ENCODE measurements at regions not wholly inside any gene's neighbourhood (a gene's known extent, or its start where the extent isn't known, plus 50 kb on each side); places are given as distances from the start of the nearest gene placed in this dataset.

GRCh38 chr12:9276990-9277389 lies 68.8 kb upstream of the PZP start:
- in situ Hi-C loops (cut with MboI; ENCODE audit: low sequenced_read_pairs in 4 of 4): no loop called here

GRCh38 chr12:9273276-9273675 lies 65.1 kb upstream of the PZP start:
- DNase-seq (no peak), ATAC-seq (no peak)
- intact Hi-C loops (cut with DNase I; ENCODE audit: low total_unique reads): no loop called here
- TF ChIP-seq POLR2A (IDR thresholded peaks at IDR 0.05): no peak
- TF ChIP-seq CTCF (IDR thresholded peaks at IDR 0.05 in 4 of 5, conservative IDR thresholded peaks at IDR 0.05 in 1 of 5): no peak
- H3K27ac ChIP-seq: no peak overlapping the region
- no peaks in the 10 kb centered on the region for H3K36me3 ChIP-seq
- no peaks in the 10 kb centered on the region for H3K9me3 ChIP-seq
- in situ Hi-C loops (cut with MboI; ENCODE audit: low sequenced_read_pairs in 4 of 4): no loop called here
- H3K4me3 ChIP-seq: no peak overlapping the region
- no peaks in the 10 kb centered on the region for H3K4me1 ChIP-seq
- no peaks in the 10 kb centered on the region for H3K27me3 ChIP-seq

More at GRCh38 chr12:9276990-9277389, 68.8 kb upstream of the PZP start:
- TF ChIP-seq CTCF (IDR thresholded peaks at IDR 0.05 in 4 of 5, conservative IDR thresholded peaks at IDR 0.05 in 1 of 5) (no peak), POLR2A (IDR thresholded peaks at IDR 0.05) (no peak)
- intact Hi-C loops (cut with DNase I; ENCODE audit: low total_unique reads): no loop called here
- no peak overlapping the region for H3K27ac ChIP-seq
- H3K4me3 ChIP-seq: no peak overlapping the region
- H3K4me1 ChIP-seq: no peaks in the 10 kb centered on the region
- H3K36me3 ChIP-seq: no peaks in the 10 kb centered on the region
- peaks cover 0 to 3% (median 0%) of the 10 kb centered on the region in 3 donors for H3K27me3 ChIP-seq
- H3K9me3 ChIP-seq: no peaks in the 10 kb centered on the region
- DNase-seq: no peak
- no peak for ATAC-seq

DNA sequence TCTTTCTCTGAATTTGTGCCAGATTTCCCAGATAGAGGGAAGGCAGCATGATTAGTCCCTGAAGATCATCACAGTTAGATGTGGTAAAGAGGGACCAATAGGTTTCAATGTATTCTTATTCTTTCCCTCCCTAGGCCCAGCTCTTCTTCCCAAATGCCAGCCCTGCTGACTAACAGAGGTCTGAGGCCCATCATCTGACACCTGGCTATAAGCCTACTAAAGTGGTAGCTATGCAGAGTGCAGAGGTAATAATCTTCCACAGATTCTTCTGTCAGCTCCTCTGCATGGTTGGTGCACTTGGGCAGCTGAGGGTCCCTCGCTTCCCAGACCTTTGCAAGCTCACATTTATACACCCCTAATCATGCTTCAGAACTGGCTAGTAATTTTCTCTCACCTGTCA lies 63.7 kb upstream of the PZP start:
- Histone ChIP-seq H3K36me3 (no peaks in the 10 kb centered on the region), H3K4me1 (no peaks in the 10 kb centered on the region), H3K27ac (no peak overlapping the region), H3K9me3 (no peaks in the 10 kb centered on the region), H3K27me3 (no peaks in the 10 kb centered on the region), H3K4me3 (no peak overlapping the region)
- intact Hi-C loops (cut with DNase I; ENCODE audit: low total_unique reads) (no loop called here), in situ Hi-C loops (cut with MboI; ENCODE audit: low sequenced_read_pairs in 4 of 4) (no loop called here)
- TF ChIP-seq POLR2A (IDR thresholded peaks at IDR 0.05) (no peak), CTCF (IDR thresholded peaks at IDR 0.05 in 4 of 5, conservative IDR thresholded peaks at IDR 0.05 in 1 of 5) (no peak)
- DNase-seq (no peak), ATAC-seq (no peak)

DNA sequence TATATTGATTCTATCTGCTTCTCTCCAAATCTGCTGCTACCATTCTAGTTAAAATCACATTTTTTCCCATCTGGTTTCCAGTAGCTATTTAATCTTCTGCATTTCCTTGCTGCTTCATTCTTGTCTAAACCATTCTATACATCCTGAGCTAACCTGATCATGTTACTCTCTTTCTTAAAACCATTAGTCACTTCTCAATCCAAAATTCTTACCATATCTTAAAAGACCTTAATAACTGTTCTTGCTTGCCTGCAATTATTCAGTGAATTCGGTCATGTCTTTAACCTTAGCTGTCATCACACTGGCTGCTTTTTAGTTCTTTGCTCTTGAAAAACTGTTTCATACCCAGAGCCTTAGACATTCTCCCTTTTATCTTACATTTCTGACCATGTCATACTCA lies 56.4 kb upstream of the PZP start:
- H3K4me3 ChIP-seq: no peak overlapping the region
- ATAC-seq (no peak), DNase-seq (no peak)
- TF ChIP-seq POLR2A (IDR thresholded peaks at IDR 0.05) (no peak), CTCF (IDR thresholded peaks at IDR 0.05 in 4 of 5, conservative IDR thresholded peaks at IDR 0.05 in 1 of 5) (no peak)
- in situ Hi-C loops (cut with MboI; ENCODE audit: low sequenced_read_pairs in 4 of 4) (no loop called here), intact Hi-C loops (cut with DNase I; ENCODE audit: low total_unique reads) (no loop called here)
- no peaks in the 10 kb centered on the region for H3K27me3 ChIP-seq
- no peaks in the 10 kb centered on the region for H3K4me1 ChIP-seq
- H3K36me3 ChIP-seq: no peaks in the 10 kb centered on the region
- no peaks in the 10 kb centered on the region for H3K9me3 ChIP-seq
- H3K27ac ChIP-seq: no peak overlapping the region

GRCh38 chr12:9260931-9261330 lies 52.7 kb upstream of the PZP start:
- H3K4me3 ChIP-seq: no peak overlapping the region
- in situ Hi-C loops (cut with MboI; ENCODE audit: low sequenced_read_pairs in 4 of 4) (no loop called here), intact Hi-C loops (cut with DNase I; ENCODE audit: low total_unique reads) (no loop called here)
- no peak overlapping the region for H3K27ac ChIP-seq
- DNase-seq (no peak), ATAC-seq (no peak)
- H3K36me3 ChIP-seq: no peaks in the 10 kb centered on the region
- H3K9me3 ChIP-seq: no peaks in the 10 kb centered on the region
- H3K27me3 ChIP-seq: no peaks in the 10 kb centered on the region
- no peak for TF ChIP-seq CTCF (IDR thresholded peaks at IDR 0.05 in 4 of 5, conservative IDR thresholded peaks at IDR 0.05 in 1 of 5)
- TF ChIP-seq POLR2A (IDR thresholded peaks at IDR 0.05): no peak
- no peaks in the 10 kb centered on the region for H3K4me1 ChIP-seq

Data from gastrocnemius medialis (tissue), 4 donors.